NAMALWA (cell line): ENCODE measurements at regions not wholly inside any gene's neighbourhood (a gene's known extent, or its start where the extent isn't known, plus 50 kb on each side); places are given as distances from the start of the nearest gene placed in this dataset.

Experiments
- DNase-seq: peaks from one replicate; pipeline ENCODE4 v3.0.0-alpha.2; 2015; ENCODE audit warnings: low spot score

DNA sequence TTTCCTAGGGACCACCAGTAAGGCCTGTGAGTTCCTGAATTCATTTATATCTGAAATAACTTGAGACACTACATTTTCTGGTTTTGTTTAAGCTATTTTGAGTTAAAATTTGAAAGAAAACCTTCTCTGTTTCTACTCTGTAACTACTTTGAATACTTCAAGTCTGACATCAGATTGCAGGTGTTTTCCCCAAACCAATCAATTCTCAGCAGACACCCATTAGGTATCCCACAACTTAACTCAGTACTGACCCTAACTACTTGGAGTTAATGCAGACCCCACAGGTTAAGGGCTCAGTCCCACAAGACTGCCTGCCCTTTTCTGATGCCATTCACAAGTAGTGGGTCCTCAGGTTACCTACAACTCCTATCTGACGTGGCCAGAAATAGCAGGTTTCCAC, 1100.0 kb upstream of the SLIT2 start:
- no peak for DNase-seq

DNA sequence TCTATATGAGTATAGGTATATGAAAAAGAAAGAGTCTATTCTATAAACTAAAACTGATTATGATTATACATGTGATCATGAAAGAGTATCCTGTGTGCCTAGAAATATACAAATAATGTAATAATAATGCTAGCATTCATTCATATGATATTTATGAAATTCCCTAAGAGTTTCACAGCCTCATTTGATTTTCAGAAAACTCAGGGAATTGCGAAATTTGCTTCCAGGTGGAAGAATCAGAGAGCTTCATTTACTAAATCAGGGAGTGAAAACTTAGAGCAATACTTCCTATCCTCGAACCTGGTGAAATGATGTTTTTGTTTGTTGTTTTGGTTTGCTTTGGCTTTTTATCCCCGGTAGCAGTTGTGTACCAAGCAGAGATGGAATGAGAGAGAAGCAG, 1105.7 kb upstream of the SLIT2 start:
- no peak for DNase-seq

DNA sequence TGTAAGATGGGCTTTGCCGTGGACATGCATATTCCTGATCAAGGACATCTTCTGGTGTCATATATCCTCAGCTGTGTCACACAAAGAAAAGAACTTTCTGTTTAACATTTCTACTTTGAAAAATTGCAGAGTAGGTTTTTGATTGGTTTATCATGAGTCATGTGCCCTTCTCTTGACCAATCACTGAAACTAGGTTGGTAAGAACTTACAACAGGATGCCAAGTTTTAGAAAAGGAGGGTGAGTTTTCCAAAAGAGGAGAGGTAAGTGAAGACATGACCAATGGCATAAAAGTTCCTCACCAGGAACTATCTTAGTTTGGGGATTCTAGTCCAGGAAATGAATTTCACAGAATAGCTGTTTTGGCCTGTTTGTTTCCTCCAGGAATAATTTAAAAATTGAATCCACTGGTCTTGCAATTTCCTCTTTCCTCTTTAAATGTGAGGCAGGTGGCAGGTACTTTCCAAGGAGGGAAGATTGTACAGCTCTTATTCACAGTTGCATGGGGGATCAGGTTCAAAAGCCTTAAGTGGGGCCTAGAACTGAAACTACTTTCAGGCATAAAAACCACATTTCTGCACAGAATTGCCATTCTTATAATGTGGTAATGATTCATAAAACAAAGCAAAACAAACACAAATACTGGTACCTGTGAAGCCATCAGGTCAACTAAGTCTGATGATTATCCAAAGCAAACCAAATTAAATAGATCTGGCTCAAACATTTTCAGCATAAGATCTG, 1114.5 kb upstream of the LCORL start:
- DNase-seq, result no peak

DNA sequence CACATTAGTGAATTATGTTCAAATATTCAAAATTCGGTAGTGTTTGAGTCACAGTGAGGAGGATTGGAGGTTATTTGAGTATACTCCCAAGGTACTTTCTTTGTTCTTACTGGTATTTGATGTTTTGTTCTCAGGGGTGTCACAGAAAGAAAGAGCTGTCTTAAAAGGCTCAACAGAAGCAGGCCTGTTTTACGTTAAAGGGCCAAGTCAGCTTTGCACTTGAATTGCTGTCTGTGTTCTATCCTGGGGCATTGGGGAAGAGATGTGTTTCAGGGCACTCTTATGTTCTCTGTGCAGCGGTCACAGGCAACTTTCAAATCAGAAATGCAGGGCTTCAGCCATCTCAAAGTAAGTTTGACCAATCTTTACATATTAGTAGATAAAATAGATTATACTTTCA, 1113.1 kb upstream of the LCORL start:
- DNase-seq, result no peak

DNA sequence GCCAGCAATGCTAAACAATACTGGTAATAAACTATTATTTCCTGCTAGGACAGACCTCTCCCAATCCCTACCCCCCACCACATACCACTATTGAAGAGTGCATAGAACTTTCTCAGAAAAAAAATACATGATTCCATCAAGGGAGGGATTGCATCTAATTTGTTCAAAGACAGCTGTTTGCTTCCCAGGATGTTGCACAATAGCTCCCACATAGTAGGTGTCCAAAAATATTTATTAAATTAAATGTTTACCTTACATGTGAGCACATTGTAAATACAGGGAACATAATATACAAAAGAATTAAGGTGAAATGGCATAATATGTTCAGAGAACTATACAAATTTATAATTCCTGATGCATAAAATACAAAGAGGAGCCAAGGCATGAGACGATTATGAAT, 1111.8 kb upstream of the LCORL start:
- DNase-seq, result no peak

DNA sequence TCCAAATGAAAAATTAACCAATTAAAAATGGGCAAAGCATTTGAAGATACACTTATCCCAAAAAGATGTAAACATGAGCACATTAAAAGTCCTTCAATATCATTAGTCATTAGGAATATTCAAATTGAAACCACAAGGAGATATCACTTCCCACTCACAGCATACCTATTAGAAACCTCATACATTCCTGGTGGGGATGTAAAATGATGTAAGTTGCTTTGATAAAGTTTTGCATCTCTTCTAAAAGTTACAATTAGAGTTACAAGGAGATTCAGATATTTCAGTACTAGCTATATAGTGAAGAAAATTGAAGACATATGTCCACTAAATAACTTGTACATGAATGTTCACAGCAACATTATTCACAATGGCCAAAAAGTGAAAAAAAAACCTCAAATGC, 1109.3 kb upstream of the LCORL start:
- no peak for DNase-seq

DNA sequence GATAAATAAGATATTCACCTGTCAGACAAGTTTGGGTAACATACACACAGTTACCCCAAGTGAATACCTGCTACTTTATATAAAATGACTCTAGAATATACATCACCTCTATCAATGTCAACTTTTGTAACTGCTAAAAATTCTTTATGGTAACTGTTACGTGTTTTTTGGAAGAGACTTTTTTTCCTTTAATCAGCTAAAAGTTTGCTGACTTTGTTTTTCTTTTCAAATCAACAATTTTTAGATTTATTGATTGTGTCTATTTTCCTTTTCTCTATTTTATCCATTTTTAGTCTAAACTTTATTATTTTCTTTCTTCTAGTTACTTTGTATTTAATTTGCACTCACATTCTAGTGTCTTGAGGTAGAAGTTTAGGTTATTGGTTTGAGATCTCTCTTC, 1106.6 kb upstream of the LCORL start:
- DNase-seq, result no peak

DNA sequence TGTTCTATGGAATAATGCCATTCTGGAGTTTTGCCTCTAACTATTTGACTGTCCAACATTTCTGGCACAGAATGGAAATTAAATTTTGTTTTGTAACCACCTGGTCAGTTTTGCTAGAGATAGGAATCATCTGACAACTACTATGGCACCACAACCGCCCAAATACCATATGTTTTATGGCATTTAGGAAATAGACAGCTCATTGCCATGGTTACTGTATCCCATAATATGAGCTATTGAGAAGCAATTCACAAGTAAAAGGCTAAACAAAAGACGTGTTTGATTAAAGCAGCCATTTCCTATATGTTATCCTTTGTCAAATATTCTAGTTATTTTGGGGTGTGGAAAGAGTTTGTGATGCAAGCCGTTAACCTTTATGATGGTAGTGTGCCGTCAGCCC, 1105.3 kb upstream of the LCORL start:
- no peak for DNase-seq

DNA sequence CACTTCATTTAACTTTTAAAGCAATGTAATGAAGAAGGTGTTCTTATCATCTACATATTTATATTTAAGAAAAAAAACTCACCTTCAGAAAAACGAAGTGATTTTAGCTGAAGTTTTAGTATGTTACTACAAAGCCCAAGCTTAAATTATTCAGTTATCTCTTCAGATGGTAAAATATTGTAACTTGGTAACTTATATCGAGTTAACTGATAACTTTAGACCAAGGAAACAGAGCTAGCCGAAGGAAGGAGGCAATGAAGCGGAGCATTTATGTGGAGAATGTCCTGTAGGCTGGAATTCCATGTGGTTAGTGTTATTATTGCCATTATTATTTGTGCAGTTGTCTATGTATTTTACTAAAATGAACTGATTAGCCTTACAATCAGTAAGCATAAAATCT, 1102.1 kb upstream of the LCORL start:
- no peak for DNase-seq

DNA sequence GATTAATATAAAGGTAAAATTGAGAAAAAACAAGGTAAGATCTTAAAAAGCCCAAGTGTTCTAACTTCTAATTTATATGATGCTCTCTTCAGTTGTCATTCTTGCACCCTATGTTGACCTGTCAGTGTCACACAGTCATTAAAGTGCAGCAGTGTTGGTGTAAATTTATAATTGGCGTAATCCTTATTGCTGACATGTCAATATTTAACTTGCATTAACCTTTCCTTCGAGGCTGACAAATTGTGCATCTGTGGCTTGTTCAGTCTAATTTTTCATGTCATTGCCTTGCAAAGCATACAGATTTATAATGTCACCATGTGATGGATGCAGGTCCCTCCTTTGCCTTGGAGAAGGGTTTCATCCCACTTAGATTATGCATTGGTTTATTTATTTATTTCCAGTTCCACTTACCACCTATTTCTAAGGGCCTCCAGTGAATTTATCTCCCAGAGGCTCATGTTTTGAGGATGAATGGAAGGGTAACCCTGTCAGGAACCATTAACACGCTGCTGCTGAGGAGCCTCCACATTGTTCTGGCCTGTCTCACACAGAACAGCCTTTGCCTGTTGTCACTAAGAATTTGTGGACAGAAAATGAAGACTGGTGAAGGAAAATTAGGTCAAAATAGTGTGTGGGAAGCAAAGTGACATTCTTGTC, 1098.5 kb upstream of the LCORL start:
- no peak for DNase-seq

DNA sequence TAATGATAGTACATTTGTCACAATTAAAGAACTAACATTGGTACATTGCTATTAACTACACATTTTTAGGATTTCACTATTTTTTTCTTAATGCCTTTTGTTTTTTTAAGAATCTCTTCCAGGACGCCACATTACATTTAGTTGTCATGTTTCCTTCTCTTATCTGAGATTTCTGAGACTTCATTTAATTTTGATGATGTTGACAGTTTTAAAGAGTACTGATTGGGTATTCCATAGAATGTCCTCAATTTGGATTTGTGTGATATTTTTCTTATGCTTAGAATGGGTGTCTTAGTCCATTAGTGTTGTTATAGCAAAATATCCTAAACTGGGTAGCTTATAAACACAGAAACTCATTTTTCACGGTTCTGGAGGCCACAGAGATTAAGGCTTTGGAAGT, 1095.5 kb upstream of the LCORL start:
- DNase-seq, result no peak

DNA sequence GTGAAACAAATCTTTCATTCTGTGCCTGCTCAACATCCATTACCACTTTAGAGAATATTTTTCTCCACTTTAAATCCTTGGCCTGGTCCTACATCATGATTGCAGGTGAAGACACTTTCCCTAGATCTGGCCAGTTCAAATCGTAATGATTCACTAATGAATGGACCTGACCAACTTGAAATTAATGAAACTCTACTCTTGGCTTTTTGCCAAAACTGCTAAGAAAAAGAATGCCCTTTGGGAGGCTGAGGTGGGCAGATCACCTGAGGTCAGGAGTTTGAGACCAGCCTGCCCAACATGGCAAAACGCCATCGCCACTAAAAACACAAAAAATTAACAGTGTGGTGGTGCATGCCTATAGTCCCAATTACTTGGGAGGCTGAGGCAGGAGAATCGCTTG, 1082.6 kb upstream of the LCORL start:
- no peak for DNase-seq

DNA sequence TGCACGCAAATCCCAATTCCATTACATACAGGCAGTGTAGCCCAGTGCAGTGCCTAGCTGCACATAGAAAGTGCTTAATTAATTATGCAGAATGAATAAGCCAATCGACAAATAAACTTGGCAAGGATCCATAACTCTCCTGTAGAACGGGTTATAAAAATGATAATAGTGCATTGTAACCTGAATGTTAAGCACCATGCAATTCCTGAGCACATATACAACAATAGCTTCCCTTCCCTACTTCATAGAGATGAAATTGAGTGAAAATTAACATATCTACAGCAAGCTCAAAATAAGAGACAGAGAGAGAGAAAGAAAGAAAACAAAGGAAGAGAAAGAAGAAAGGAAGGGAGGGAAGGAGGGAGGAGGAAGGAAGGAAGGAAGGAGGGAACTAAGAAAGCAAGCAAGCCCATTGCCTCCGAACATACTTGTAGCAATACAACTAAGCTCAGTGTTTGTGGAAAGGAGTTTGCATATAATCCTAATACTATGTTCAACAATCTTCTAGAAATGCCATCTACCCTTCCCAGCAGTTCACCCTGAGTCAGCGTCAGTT, 1074.0 kb upstream of the LCORL start:
- no peak for DNase-seq

DNA sequence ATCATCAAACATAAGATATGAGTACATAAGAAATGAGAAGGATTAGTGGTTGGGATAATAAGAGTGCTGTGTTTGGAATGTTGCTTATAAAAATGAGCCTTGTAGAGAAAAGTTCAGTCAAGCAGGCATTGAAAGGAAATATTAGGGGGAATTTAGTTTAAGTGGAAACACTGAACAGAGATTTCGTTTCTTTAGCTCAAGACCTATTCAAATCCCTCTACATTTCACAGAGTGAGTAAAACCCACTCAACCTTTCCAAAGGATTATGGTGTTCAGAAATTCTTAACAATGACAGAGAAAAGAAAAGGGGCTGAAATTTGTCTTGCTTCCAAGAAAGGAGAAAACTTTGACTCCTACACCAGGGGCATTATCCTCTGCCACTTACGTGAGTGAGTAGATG, 1072.4 kb upstream of the LCORL start:
- DNase-seq, result no peak

DNA sequence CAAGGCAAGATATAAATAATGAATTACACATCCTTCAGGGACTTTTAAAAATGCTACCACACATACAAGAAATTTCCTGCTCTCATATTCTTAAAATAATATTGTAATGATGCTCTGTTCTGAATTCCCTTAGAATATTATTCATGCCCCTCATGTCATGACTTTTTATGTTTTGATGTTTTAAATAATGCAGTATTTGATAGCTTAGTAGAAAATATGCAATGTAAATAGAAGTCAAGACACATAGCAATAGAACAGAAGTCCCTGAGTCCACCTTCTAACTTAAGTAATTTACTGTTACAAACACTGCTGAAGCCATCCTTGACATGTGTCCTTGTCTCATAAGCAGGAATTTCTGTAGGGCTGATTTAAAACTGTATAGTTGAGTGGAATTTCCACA, 1071.2 kb upstream of the LCORL start:
- no peak for DNase-seq

DNA sequence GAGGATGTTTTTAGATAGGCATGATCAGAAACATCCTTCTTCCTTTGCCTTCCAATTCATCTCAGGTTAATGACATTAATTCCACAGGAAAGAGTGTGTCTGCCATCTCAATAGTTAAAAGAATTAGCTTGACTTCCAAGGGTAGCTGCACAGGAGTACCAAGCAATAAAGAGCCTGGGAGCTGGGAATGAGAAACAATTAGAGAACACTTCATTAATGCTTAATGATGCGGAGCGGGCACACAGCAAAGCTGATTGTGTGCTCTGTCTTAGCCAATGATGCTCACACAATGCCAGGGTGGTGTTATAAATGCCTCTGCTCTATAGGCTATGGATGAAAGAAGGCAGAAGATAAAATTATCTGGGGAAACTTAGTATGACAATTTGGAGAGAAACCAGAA, 1052.5 kb upstream of the LCORL start:
- no peak for DNase-seq

DNA sequence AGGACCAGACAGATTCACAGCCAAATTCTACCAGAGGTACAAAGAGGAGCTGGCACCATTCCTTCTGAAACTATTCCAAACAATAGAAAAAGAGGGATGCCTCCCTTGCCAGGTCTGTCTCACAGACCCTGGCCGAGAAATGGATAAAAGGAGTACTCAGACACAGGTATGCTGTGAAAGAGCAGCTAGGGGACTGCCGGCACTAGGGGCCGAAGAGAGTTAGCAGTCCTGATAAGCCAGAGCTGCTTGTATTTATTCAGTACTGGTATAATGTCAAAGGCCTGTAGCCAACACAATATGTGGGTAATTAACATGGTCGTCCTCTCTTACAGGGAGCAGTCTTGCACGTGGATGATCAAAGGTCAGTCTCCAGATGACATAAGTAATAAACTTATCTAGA, 1042.1 kb upstream of the LCORL start:
- DNase-seq, result no peak

DNA sequence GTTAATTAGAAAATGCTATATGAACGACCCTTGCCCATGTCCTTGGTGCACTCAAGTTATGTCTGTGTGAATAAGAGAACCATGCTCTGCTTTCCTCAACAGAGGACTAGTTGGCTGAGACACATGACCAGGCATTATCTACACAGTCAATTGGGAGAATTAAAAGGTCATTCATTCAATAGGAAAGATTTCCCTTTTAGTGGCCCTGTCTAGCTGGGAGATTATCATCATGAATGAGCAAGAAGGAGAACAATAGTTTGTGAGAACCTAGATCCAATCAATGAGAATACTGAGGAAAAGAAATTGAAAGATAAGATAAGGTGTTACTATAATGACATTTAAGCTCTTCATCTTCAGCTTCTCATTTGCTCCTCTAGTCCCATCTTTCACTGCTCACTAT, 1033.4 kb upstream of the LCORL start:
- no peak for DNase-seq

DNA sequence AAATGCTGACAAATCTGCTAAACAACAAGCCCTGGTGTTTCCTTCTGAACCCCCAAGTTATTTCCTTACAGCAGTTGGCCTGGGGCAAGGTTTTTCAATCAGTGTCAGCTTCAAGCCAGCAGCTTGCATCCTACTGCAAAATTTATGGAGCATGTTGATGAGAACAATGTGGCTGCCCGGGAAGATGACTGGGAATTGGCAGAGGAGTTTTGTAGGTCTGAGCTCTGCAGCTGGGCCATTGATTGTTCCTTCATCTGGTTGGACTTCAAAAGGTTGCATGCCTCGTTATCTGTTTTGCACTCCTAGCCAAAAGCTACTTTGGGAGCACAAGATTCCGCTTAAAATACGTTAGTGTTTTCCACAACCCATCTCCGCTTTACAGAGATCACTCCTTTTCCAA, 1030.3 kb upstream of the LCORL start:
- no peak for DNase-seq

DNA sequence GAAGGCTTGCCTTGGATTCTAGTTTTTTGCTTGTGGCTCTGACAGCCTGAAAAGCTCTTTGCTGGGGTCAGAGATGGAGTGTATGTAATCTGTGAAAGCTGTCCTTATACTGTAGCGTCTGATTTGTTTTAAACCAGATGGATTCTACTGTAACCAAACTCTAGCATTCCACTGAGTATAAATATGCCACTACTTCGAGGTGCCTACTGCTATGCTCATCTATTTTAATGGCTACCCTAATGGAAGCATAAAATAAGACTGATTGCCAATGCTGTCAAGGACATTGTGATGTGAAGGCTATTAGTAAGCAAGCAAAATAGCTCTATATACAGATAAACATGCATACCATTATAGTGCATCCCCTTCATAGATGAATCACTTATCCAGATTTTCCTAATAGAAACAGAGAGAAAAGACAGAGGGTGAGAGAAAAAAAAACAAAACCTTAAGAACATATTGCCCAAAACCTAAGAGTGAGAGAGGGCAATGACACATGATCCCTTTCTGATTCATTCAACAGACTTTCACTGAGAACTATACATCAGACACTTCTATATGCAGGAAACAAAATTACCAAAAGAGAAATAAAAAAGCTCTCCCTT, 1025.8 kb upstream of the LCORL start:
- no peak for DNase-seq

DNA sequence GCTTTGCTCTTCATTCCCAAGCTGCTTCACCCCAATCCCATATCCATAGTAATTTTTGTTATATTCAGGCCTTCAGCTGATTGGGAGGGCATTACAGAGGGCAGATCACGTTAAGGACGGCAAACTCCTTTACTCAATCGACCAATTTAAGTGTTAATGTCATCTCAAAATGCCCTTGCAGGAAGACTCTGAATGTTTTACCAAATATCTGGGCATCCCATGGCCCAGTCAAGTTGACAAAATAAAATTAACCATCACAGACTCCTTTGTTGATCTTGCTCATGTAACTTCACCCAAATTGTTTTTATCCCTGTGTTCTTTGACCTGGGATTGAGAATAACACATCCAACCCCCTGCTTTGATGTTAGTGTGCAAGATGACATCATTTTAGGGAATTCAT, 1018.3 kb upstream of the LCORL start:
- no peak for DNase-seq

DNA sequence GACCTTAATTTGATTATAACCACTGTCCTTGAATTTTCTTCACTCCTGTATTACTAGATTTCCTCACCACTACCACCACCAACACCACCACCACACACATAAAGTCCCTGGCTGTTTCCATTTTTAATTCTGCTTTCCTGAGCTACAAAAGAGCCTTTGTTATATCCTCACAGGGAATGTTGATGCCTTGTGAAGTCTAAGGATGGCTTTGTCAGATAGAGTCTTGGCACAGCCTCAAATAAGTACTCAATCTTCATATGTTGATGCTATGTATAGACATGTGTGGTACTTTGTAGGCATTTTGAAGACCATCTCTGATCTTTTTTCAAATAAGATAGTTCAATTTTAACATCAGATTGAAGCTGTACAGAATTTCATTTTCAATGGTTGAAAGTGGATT, 1016.7 kb upstream of the LCORL start:
- no peak for DNase-seq
